Stimulated activated CD8-positive, alpha-beta memory T cell treated with anti-CD3 and anti-CD28 coated beads, Interleukin-7, amount 100 ng/mL, for 4 hours (primary cell): ENCODE measurements at regions not wholly inside any gene's neighbourhood (a gene's known extent, or its start where the extent isn't known, plus 50 kb on each side); places are given as distances from the start of the nearest gene placed in this dataset.

ENCODE experiments used
- DNase-seq, 2 donors: peaks; one replicate each; pipeline ENCODE4 v3.0.0-alpha.2; 2020; ENCODE audit warnings: low read depth in 2 of 2

GRCh38 chr5:135120951-135121350, 86.9 kb upstream of the PITX1 start:
- DNase-seq, result no peak

- DNase-seq, result no peak
These were observed 85.5 kb upstream of the PITX1 start for GRCh38 chr5:135119481-135119880.

- DNase-seq, result no peak
These were observed 83.6 kb upstream of the PITX1 start for GRCh38 chr5:135117590-135117989.

- no peak for DNase-seq
These were observed 82.1 kb upstream of the PITX1 start for GRCh38 chr5:135116160-135116561.

GRCh38 chr5:135115591-135115990, 81.6 kb upstream of the PITX1 start:
- DNase-seq, result no peak

DNA sequence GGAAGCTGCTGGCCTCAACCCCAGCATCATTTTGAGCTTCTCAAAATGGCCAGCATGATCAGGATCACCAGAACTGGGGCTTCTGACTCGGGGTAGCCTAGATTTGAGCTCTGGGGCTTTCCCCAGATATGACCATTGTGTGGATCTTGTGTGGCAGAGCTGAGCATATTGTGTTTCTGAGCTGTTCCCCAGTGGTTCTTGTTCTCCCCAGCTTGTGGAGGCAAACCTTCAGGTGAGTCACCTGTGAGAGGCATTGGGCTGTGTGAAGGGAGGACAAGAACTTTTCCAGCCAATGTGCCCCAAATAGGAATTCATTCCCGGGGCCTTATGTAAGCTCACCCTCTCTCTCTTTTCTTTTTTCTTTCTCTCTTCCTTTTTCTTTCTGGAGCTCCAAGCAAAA, 80.7 kb upstream of the PITX1 start:
- DNase-seq, result no peak

- no peak for DNase-seq
These were observed 78.1 kb upstream of the PITX1 start for GRCh38 chr5:135112008-135112725.

- no peak for DNase-seq
These were observed 77.0 kb upstream of the PITX1 start for GRCh38 chr5:135110785-135111596.

GRCh38 chr5:135108992-135109391, 75.0 kb upstream of the PITX1 start:
- no peak for DNase-seq

- DNase-seq, result no peak
These were observed 74.5 kb upstream of the PITX1 start for GRCh38 chr5:135108569-135108968.

- no peak for DNase-seq
These were observed 74.0 kb upstream of the PITX1 start for GRCh38 chr5:135107986-135108385.

GRCh38 chr5:135106610-135107471, 72.8 kb upstream of the PITX1 start:
- no peak for DNase-seq

DNA sequence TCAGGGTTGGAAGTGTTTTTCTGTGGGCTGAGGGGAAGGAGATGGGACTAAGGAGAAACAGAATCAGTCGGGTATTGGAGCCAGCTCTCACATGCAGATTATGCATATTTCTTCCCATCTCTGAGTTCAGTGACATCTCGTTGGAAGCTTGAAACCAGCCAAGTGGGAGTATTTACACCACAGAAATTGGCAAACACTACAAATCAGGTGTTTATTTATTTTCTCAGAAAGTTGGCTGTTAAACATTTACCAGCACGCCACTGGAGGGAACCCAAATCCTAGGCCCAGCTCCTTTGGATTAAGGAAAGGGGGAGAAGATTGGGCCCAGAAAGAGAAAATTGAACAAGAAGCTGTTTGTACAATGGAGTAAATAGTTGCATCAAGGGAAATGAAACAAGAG, 72.1 kb upstream of the PITX1 start:
- DNase-seq, result no peak

GRCh38 chr5:135105105-135105484, 71.1 kb upstream of the PITX1 start:
- no peak for DNase-seq

DNA sequence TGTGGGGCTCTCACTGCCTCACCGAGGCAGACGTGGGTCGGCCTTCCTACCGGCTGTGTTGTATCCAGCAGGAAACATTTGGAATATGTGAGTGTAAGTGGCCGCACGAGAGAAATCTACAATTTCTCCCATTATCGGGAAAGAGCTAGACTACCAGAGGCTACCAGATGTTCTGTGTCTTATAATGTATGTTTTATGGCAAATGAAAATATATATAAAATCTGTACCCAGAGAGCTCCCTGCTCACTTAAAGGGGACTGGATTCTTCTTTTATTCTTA, 69.5 kb upstream of the PITX1 start:
- no peak for DNase-seq

GRCh38 chr5:135102716-135103574, 68.9 kb upstream of the PITX1 start:
- no peak for DNase-seq

DNA sequence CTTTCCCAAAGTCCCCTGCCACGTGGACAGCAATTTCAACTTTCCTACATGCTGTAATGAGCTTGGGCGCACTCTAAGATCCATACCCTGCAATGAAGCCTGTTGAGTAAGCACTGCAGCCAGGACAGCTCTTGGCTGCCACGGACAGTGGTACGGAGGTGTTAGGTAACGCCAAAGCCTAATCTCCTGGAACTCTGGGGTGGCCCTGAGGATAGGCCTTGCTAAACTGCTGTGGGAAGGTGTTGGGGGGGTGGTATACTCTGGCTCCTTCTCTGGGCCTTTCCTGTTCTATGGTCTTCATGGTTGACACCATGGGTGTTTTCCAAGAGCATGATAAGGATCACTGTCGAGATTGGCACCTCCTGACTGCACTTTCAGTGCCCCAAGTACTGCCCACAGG, 66.4 kb upstream of the PITX1 start:
- DNase-seq, result no peak

DNA sequence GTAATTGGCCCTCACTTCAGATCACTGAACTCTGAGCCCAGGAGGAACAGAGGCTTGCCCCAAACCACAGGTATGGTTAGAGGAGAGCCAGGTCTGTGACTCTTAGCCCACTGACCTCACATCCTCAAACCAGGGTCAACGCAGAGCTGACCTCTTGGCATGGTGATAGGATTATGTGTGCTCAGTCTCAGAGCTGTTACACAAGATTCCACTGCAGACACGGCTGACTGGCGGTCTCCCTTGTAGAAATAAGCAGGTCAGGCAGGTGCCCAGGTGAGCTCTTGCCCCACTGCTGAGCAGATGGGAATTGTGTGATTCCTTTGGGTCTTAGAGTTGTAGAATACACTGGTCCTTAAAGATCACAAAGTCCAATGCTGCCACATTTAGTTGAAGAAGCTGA, 66.0 kb upstream of the PITX1 start:
- no peak for DNase-seq

DNA sequence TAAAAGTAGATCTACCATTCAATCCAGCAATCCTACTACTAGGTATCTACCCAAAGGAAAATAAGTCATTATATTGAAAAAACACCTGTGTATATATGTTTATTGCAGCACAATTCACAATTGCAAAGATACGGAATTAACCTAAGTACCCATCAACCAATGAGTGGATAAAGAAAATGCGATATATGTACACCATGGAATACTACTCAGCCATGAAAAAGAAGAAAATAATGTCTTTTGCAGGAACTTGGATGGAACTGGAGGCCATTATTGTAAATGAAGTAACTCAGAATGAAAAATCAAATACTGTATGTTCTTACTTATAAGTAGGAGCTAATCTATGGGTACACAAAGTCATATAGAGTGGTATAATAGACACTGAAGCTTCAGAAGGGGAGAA, 63.4 kb upstream of the PITX1 start:
- DNase-seq, result no peak

GRCh38 chr5:135095871-135096270, 61.8 kb upstream of the PITX1 start:
- no peak for DNase-seq

- DNase-seq, result no peak
These were observed 61.2 kb upstream of the PITX1 start for GRCh38 chr5:135095052-135095715.
